ENCODE measurements at regions not wholly inside any gene's neighbourhood (a gene's known extent, or its start where the extent isn't known, plus 50 kb on each side); places are given as distances from the start of the nearest gene placed in this dataset.

DNA sequence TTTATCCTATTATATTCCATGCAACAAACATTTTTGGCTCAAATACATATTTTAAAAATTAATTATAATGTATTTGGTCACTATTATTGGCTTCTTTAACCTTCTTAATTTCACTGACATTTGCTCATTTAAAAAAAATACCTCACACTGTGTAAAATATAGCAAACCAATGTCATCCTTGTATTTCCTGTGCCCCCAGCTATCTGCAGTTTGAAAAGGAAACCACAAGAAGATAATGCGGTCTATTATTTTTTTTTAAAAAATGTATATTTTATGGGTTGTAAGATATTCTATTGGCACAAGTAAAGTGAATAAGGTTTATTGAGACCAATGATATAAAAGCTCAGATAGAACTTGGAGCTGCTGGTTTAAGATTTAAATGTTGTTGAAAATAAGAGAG lies 904.2 kb downstream of the SI start:
- Histone ChIP-seq H3K9me3 (no peaks in the 10 kb centered on the region), H3K9me2 (no peaks in the 10 kb centered on the region), H3K9ac (no peak overlapping the region), H2AFZ (ENCODE audit: low read depth) (no peak overlapping the region), H3K4me2 (no peak overlapping the region), H3F3A (replicated peaks; ENCODE audit: insufficient read depth) (no peaks in the 10 kb centered on the region), H3K27me3 (ENCODE audit: insufficient read depth) (no peaks in the 10 kb centered on the region), H3K27ac (ENCODE audit: low read depth in 2 of 2, low read length in 1 of 2) (no peak overlapping the region), H4K20me1 (ENCODE audit: insufficient read depth) (no peaks in the 10 kb centered on the region), H3K4me3 (ENCODE audit: low read depth in 2 of 2, low read length in 1 of 2) (no peak overlapping the region), H3K79me2 (ENCODE audit: insufficient read depth) (no peaks in the 10 kb centered on the region), H3K36me3 (replicated peaks in 1 of 2; ENCODE audit: control insufficient read depth in 1 of 2, insufficient read depth in 2 of 2, low read length in 1 of 2) (no peaks in the 10 kb centered on the region), H3K4me1 (ENCODE audit: control insufficient read depth in 1 of 2, insufficient read depth in 2 of 2, low read depth in 1 of 2, low read length in 1 of 2) (no peaks in the 10 kb centered on the region)
- CTCF ChIA-PET: no interaction called here
- no peak for TF ChIP-seq TAF1 (IDR thresholded peaks at IDR 0.05; ENCODE audit: borderline replicate concordance, low read depth, low read length)
- TF ChIP-seq GABPA (IDR thresholded peaks at IDR 0.05; ENCODE audit: low read depth): no peak
- TF ChIP-seq YY1 (IDR thresholded peaks at IDR 0.05; ENCODE audit: low read depth): no peak
- TF ChIP-seq EZH2phosphoT487 (IDR thresholded peaks at IDR 0.05; ENCODE audit: borderline replicate concordance, low read depth): no peak
- TF ChIP-seq RCOR1 (IDR thresholded peaks at IDR 0.05; ENCODE audit: low read length): no peak
- no peak for TF ChIP-seq MXI1 (IDR thresholded peaks at IDR 0.05; ENCODE audit: low read depth, low read length)
- no peak for TF ChIP-seq FOSL2 (IDR thresholded peaks at IDR 0.05; ENCODE audit: borderline replicate concordance, low read depth)
- TF ChIP-seq, protein P1, sequence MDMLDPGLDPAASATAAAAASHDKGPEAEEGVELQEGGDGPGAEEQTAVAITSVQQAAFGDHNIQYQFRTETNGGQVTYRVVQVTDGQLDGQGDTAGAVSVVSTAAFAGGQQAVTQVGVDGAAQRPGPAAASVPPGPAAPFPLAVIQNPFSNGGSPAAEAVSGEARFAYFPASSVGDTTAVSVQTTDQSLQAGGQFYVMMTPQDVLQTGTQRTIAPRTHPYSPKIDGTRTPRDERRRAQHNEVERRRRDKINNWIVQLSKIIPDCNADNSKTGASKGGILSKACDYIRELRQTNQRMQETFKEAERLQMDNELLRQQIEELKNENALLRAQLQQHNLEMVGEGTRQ (IDR thresholded peaks at IDR 0.05; ENCODE audit: borderline replicate concordance, low read depth, low read length): no peak
- no peak for TF ChIP-seq FOXM1 (IDR thresholded peaks at IDR 0.05; ENCODE audit: low read depth)
- no peak for TF ChIP-seq GATA2 (CRISPR knock-in tag; IDR thresholded peaks at IDR 0.05)
- TF ChIP-seq, protein P2, sequence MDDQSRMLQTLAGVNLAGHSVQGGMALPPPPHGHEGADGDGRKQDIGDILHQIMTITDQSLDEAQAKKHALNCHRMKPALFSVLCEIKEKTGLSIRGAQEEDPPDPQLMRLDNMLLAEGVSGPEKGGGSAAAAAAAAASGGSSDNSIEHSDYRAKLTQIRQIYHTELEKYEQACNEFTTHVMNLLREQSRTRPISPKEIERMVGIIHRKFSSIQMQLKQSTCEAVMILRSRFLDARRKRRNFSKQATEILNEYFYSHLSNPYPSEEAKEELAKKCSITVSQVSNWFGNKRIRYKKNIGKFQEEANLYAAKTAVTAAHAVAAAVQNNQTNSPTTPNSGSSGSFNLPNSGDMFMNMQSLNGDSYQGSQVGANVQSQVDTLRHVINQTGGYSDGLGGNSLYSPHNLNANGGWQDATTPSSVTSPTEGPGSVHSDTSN (IDR thresholded peaks at IDR 0.05): no peak
- TF ChIP-seq, protein P3, sequence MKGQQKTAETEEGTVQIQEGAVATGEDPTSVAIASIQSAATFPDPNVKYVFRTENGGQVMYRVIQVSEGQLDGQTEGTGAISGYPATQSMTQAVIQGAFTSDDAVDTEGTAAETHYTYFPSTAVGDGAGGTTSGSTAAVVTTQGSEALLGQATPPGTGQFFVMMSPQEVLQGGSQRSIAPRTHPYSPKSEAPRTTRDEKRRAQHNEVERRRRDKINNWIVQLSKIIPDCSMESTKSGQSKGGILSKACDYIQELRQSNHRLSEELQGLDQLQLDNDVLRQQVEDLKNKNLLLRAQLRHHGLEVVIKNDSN (IDR thresholded peaks at IDR 0.05; ENCODE audit: borderline replicate concordance, low read depth): no peak
- TF ChIP-seq, protein P4, sequence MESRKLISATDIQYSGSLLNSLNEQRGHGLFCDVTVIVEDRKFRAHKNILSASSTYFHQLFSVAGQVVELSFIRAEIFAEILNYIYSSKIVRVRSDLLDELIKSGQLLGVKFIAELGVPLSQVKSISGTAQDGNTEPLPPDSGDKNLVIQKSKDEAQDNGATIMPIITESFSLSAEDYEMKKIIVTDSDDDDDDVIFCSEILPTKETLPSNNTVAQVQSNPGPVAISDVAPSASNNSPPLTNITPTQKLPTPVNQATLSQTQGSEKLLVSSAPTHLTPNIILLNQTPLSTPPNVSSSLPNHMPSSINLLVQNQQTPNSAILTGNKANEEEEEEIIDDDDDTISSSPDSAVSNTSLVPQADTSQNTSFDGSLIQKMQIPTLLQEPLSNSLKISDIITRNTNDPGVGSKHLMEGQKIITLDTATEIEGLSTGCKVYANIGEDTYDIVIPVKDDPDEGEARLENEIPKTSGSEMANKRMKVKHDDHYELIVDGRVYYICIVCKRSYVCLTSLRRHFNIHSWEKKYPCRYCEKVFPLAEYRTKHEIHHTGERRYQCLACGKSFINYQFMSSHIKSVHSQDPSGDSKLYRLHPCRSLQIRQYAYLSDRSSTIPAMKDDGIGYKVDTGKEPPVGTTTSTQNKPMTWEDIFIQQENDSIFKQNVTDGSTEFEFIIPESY (IDR thresholded peaks at IDR 0.05; ENCODE audit: borderline replicate concordance, low read depth): no peak
- no peak for TF ChIP-seq POLR2AphosphoS5 (IDR thresholded peaks at IDR 0.05; ENCODE audit: low read depth, low read length)
- POLR2A ChIA-PET: no interaction called here
- WGBS (ENCODE audit: low lambda C conversion rate): 80% methylated on average over 1 of the region's 1 CpG
- no peak for DNase-seq

Data from SK-N-SH (cell line).